ENCODE measurements at regions not wholly inside any gene's neighbourhood (a gene's known extent, or its start where the extent isn't known, plus 50 kb on each side); places are given as distances from the start of the nearest gene placed in this dataset.

- no peak for FAIRE-seq
- H3K9me3 ChIP-seq: no peaks in the 10 kb centered on the region
- WGBS (ENCODE audit: missing lambda C conversion rate): 49% methylated on average over 3 of the region's 3 CpGs
- TF ChIP-seq JUNB (IDR thresholded peaks at IDR 0.05) (no peak), NFE2L2 (conservative IDR thresholded peaks at IDR 0.05; ENCODE audit: low read length) (no peak), HOXB13 (CRISPR knock-in tag; IDR thresholded peaks at IDR 0.05; ENCODE audit: low read depth) (no peak), RNF2 (IDR thresholded peaks at IDR 0.05; ENCODE audit: borderline replicate concordance, low read depth) (no peak), ZFP36 (IDR thresholded peaks at IDR 0.05; ENCODE audit: borderline replicate concordance, partially characterized antibody) (no peak), RFX5 (IDR thresholded peaks at IDR 0.05) (no peak), JUN (IDR thresholded peaks at IDR 0.05) (no peak), MYC (IDR thresholded peaks at IDR 0.05; ENCODE audit: borderline replicate concordance, low read length) (no peak)
- ATAC-seq: no peak
- no peak overlapping the region for H3K4me3 ChIP-seq
- no peaks in the 10 kb centered on the region for H3K4me1 ChIP-seq
- H3K4me2 ChIP-seq: no peak overlapping the region
- H3K27ac ChIP-seq: no peak overlapping the region
- ChIA-PET POLR2A (no interaction called here), CTCF (no interaction called here)
- no peak for DNase-seq (ENCODE audit: low read depth in 1 of 2, low spot score in 1 of 2)
Observed at GRCh38 chr6:67653561-67653960, 981.5 kb upstream of the ADGRB3 start.

GRCh38 chr6:67646550-67646949, 988.5 kb upstream of the ADGRB3 start:
- no peak for ATAC-seq
- no peak overlapping the region for H3K4me3 ChIP-seq
- no peak for FAIRE-seq
- H3K27ac ChIP-seq: no peak overlapping the region
- 14% methylated on average over 1 of the region's 1 CpG for WGBS (ENCODE audit: missing lambda C conversion rate)
- no peak overlapping the region for H3K4me2 ChIP-seq
- CTCF ChIA-PET: no interaction called here
- H3K4me1 ChIP-seq: no peaks in the 10 kb centered on the region
- POLR2A ChIA-PET: no interaction called here
- H3K9me3 ChIP-seq: no peaks in the 10 kb centered on the region
- no peak for DNase-seq (ENCODE audit: low read depth in 1 of 2, low spot score in 1 of 2)
- TF ChIP-seq MYC (IDR thresholded peaks at IDR 0.05; ENCODE audit: borderline replicate concordance, low read length): no peak
- no peak for TF ChIP-seq HOXB13 (CRISPR knock-in tag; IDR thresholded peaks at IDR 0.05; ENCODE audit: low read depth)
- no peak for TF ChIP-seq KDM5A (IDR thresholded peaks at IDR 0.05)
- peak; percentile 30 for TF ChIP-seq MAFK (IDR thresholded peaks at IDR 0.05; ENCODE audit: partially characterized antibody)

DNA sequence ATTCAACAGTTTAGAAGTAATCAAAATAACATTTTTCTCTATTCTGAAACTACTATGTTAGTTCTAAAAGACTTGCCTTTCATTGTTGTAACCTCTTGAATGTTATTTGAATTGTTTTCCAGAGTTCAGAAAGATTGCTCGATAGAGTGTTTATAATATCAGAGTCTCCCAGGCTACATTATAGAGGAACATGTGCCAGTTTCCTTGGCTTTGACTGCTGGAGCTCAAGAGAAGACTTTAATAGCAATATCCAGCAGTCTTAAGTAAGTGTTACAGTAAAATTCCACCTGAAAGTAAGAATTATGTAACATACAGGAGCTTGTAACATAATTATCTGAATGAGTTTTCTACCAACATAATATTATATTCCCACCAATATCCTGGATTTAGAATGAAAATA, 991.8 kb upstream of the ADGRB3 start:
- TF ChIP-seq USF2 (IDR thresholded peaks at IDR 0.05) (no peak), E2F6 (IDR thresholded peaks at IDR 0.05; ENCODE audit: borderline replicate concordance, low read depth) (no peak), MAFK (IDR thresholded peaks at IDR 0.05; ENCODE audit: partially characterized antibody) (no peak), MAX (IDR thresholded peaks at IDR 0.05) (no peak), HOXB13 (CRISPR knock-in tag; IDR thresholded peaks at IDR 0.05; ENCODE audit: low read depth) (no peak), REST (IDR thresholded peaks at IDR 0.05) (no peak), HOXA7 (CRISPR knock-in tag; IDR thresholded peaks at IDR 0.05) (no peak), RNF2 (IDR thresholded peaks at IDR 0.05; ENCODE audit: borderline replicate concordance, low read depth) (no peak), ZC3H11A (IDR thresholded peaks at IDR 0.05) (no peak), ATOH8 (CRISPR knock-in tag; IDR thresholded peaks at IDR 0.05; ENCODE audit: low read depth) (no peak), RFX5 (IDR thresholded peaks at IDR 0.05) (no peak), BCL3 (IDR thresholded peaks at IDR 0.05) (no peak), RAD21 (conservative IDR thresholded peaks at IDR 0.05 in 1 of 2, IDR thresholded peaks at IDR 0.05 in 1 of 2) (no peak), KDM1A (IDR thresholded peaks at IDR 0.05; ENCODE audit: low read depth) (no peak), NFE2L2 (conservative IDR thresholded peaks at IDR 0.05; ENCODE audit: low read length) (no peak), TFCP2L1 (CRISPR knock-in tag; IDR thresholded peaks at IDR 0.05) (no peak), SMC3 (IDR thresholded peaks at IDR 0.05) (no peak), HDAC2 (IDR thresholded peaks at IDR 0.05) (no peak)
- TF ChIP-seq, protein P1, sequence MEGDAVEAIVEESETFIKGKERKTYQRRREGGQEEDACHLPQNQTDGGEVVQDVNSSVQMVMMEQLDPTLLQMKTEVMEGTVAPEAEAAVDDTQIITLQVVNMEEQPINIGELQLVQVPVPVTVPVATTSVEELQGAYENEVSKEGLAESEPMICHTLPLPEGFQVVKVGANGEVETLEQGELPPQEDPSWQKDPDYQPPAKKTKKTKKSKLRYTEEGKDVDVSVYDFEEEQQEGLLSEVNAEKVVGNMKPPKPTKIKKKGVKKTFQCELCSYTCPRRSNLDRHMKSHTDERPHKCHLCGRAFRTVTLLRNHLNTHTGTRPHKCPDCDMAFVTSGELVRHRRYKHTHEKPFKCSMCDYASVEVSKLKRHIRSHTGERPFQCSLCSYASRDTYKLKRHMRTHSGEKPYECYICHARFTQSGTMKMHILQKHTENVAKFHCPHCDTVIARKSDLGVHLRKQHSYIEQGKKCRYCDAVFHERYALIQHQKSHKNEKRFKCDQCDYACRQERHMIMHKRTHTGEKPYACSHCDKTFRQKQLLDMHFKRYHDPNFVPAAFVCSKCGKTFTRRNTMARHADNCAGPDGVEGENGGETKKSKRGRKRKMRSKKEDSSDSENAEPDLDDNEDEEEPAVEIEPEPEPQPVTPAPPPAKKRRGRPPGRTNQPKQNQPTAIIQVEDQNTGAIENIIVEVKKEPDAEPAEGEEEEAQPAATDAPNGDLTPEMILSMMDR (IDR thresholded peaks at IDR 0.05): no peak
- Histone ChIP-seq H3K4me1 (no peaks in the 10 kb centered on the region), H3K9me3 (no peaks in the 10 kb centered on the region), H3K27ac (no peak overlapping the region), H3K4me2 (no peak overlapping the region), H3K4me3 (no peak overlapping the region)
- ChIA-PET POLR2A (no interaction called here), CTCF (no interaction called here)
- no peak for DNase-seq (ENCODE audit: low read depth in 1 of 2, low spot score in 1 of 2)
- FAIRE-seq: no peak
- 5% methylated on average over 1 of the region's 1 CpG for WGBS (ENCODE audit: missing lambda C conversion rate)
- ATAC-seq: no peak

Data from A549 (cell line).